Tongue (tissue), 1 donor: ENCODE measurements at regions not wholly inside any gene's neighbourhood (a gene's known extent, or its start where the extent isn't known, plus 50 kb on each side); places are given as distances from the start of the nearest gene placed in this dataset.

Experiments
- DNase-seq: peaks from one replicate; pipeline ENCODE4 v3.0.0-alpha.2; 2015

DNA sequence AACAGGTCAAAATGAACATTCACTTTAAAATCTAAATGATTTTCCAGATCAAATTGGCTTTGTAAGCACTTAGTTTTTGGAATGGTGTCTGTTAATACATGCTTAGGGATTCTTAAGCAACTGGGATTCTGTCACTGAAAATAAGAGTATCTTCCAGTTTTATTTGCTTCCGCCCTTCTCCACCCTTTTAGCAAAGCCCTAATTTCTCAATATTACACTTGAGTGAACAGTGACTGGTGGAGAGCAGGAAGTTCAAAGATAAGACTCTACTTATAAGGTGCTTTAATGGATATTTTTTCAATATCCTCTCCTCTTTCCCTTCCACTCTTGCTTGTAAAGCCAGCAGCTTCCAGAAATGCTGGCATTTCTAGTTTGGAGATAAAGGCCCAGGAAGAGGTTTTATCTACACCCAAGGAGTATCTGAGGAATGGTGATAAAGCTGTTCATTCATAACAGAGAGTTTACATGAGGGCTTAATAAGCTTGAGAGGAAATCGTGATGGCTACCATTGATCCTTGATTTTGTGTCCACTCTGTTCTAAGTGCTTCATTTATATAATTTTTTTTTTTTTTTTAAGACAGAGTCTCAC lies 265.9 kb upstream of the PRICKLE1 start:
- no peak for DNase-seq

DNA sequence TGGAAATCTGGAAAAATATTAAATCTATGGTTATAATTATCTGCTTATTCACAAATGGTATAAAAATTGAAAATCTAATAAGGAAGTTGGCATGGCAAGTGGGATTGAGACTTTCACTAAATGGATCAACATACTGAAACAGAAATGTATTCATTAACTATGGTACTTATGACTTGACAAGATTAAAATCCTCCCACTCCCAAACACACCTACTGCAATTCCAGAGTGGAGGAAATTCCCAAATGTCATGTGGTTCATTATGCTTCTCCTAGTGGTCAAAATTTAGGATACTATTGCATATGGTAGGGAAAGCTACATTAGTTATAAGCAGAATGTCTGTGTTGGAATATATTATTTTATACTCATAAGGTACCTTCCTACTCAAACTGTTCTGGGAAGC lies 265.3 kb upstream of the PRICKLE1 start:
- no peak for DNase-seq

DNA sequence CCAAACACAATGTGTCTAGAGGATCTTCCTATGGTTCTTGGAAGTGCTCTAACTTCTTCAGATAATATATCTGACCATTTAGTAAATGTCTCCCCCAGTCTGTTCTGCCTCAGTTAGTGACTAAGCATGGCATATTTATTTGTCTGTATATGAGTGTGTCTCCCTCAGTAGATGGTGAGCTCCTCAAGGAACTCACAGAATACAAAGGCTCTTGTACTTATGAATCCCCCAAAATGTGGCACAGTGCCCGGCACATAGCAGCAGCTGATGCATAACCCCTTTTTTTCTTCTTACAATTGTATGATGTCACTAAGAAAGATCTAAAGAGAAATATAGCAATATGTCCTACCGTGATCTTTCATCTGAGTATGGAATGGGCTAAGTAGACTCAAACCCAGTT lies 264.7 kb upstream of the PRICKLE1 start:
- DNase-seq: peak; percentile 38

DNA sequence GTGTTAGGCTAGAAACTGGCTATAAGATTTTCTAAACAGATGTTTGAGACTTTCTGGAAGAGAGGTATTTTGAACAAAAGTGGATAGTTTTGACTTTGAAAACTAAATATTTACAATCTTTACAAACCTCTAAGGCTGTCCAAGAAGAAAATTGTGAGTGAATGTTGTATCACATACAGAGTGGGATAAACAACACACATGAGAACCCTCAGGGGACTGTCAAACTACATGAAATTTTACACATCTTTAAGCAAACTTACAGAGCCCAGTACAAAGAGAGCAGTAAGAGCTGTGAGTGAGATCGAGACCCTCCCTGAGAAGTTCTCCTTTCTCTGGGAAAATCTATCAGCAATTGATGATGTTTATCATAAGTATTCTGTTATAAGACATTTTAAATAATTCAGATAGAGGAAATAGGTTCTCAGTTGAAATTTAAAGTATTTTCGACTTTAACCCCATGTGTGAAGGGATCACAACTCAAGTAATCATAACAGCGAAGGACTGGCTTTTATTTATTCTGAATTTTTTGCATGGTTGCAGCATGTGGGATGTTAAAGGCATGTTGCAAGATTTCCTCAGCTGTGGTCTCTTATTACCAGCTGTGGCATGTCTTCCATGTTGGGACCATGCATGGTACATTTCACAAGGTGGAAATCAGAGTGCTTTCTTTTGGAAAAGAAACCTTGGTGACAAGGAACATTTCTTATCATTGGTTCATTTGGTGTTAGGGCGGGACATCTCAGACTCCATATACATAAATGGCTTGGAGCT lies 264.0 kb upstream of the PRICKLE1 start:
- peak; percentile 31 for DNase-seq

DNA sequence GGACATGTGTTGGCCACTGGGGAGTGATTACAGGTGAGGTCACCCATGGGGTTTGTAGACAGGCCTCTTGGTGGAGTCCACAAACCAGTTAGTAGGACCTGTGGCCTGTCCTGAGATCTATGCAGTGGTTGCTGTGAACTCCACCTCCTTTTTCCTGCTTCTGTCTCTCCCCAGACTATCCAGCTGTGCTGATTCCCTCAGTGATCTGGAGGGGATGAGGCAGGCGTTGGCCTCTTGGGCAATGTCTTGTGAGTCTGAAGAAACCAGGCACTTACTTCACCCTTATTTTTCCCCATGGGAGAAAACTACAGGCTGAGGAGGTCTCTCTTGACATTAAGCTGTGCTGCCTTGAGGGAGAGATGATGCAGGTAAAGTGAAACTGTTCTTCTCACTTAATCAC lies 257.2 kb upstream of the PRICKLE1 start:
- DNase-seq: no peak

DNA sequence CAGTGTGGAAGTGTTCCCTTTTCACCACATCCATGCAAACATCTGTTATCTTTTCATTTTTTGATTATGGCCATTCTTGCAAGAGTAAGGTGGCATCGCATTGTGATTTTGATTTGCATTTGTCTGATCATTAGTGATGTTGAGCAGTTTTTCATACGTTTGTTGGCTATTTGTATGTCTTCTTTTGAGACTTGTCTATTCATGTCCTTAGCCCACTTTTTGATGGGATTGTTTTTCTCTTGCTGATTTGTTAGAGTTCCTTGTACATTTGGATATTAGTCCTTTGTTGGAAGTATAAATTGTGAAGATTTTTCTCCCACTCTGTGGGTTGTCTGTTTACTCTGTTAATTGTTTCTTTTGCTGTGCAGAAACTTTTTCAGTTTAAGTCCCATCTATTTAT lies 244.5 kb upstream of the PRICKLE1 start:
- DNase-seq: no peak

DNA sequence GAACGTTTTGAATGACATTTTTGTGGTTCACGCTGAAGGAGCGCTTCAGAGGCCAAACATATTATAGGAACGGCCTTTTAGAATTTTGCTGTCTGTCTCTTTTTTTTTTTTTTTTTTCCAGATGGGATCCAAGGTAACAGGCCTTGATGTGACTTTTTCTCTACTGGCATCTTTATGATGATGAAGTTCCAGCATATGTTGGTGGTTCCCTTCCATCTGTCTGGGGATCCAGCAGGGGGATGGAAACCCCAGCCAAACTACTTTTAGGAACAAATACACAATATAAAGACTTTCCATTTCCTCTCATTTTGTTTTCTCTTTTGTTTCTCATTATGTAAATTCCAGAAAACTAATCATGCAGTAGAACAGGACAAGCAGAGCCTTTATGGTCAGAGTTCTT lies 239.3 kb upstream of the PRICKLE1 start:
- no peak for DNase-seq

DNA sequence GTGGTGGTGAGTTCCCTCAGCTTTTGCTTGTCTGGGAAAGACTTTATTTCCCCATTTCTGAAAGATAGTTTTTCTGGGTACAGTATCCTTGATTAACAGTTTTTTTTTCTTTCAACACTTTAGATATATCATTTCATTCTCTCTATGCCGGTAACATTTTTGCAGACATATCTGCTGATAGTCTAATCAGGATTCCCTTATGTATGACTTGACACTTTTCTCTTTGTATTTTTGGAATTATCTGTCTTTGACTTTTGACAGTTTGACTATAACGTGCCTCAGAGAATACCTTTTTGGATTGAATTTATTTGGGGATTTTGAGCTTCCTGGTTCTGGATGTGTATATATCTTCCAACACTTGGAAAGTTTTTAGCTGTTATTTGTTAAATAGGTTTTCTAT lies 234.8 kb upstream of the PRICKLE1 start:
- DNase-seq: no peak

DNA sequence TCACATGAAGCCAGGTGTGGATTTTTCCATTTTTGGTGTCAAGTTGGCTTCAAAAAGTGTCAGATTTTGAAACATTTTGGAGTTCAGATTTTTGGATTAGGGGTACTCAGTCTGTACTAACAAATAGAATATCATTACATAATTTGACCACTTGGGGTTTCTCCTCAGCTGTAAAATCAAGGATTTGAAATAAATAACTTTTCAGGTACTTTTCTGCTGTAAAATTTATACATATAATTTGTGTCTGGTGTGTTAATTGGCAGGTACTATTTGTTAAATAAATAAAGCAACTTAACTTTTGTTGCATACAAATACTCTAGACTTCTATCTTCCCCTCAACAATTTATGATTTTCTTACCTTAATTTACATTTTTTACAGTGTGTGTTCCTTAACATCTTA lies 234.1 kb upstream of the PRICKLE1 start:
- no peak for DNase-seq

DNA sequence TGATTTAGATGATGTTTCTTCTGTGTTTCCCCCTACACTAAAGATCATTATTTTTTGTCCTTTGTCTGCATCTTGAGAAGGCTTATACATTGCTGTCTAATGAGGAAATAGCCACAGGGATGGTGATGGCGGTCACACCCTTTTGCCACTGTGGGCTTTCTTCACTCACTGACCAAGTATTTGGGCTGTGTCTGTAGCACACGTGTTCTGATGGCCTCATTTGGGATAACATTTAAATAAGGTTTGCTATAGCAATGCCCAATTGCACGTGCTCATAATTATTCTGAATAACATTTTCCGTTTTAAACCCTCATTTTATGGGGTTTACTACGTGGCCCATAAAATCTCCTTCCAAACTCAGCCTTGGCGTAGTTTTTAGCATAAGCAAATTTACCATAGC lies 230.3 kb upstream of the PRICKLE1 start:
- no peak for DNase-seq

DNA sequence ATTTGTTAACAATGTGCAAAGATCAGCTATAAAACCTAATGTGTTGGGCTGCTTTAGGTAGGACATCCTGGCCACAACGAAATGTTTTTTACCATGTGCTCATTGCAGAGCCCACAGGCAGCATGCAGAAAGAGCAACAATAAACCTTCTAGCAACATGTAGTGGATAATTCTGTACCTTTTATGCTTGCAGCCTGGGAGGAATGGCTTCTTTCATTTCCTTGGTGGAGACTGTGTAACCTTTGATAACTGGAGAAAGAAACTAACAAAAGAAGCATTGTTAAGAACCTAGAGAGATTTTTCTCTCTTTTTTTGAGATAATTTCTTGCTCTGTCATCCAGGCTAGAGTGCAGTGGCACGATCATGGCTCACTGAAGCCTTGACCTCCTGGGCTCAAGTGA lies 225.5 kb upstream of the PRICKLE1 start:
- no peak for DNase-seq

DNA sequence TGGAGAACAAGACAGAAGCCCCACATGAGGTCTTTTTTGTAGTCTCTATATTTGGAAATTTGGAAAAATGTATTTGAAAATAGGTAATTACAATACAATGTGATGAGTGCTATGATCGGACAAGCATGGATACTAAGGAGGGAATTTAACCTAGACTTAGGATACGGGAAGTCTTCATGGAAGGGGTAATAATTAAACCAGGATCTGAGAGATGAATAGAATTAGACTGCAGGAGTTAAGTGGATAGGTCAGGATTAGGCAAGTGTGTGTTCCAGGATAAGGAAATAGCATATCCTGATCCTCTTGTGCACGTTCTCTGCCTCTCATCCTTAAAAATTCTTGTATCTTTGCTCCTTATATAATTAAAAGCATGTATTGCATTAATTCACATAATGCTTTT lies 223.3 kb upstream of the PRICKLE1 start:
- DNase-seq: no peak

DNA sequence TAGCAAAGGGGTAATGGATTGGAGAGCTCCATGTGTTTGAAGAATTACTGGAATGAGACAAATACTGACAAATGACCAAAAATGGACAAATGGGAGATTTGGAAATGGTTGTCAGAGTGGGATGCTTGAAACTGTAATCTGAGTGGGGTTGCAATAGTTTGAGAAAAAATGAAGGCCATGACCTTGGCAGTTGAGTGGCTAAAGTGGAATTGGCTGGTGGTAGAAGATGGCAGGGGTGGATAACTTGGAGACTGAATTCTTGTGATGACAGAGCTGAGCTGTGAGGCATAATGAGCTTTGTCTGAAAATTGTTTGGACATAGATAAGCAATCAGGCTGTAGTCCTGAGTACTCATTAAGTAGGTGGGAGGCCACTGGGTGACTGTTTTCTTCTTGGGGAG lies 222.5 kb upstream of the PRICKLE1 start:
- DNase-seq: no peak

DNA sequence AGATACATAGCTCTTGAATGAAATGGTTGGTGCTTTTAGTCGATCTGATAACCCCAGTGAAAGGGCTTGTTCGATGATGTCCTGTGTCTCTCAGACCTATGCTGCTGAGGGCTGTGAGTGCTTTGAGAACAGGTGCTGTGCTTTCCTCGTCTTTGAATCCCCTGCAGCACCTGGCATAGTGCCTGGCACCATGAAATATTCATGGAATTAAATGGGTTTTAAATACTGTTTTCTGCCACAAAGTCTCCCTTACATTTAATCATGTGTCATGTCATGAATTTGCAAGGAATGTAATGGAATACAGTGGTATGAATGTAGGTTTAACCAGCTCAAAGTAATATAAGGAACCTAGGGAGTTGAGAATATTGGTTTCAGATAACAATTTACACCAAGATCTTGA lies 220.5 kb upstream of the PRICKLE1 start:
- DNase-seq: no peak

DNA sequence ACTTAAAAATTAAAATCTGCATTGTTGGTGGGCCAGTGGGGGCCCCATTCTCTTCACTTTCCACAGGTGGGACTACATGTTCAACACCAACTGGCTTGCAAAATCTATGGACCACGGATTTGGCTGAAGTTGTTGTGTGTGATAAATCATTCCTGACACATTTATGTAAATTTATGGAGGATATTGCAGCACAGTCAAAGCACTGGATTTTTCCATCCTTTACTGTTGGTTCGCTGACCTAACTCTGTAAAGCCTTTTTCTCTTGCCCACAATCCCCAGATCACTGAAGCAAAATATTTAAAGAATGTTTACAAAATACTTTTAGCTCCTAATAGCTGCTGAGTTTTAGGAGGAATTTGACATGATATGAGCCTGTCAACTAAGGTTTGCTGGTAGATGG lies 219.7 kb upstream of the PRICKLE1 start:
- peak; percentile 13 for DNase-seq

DNA sequence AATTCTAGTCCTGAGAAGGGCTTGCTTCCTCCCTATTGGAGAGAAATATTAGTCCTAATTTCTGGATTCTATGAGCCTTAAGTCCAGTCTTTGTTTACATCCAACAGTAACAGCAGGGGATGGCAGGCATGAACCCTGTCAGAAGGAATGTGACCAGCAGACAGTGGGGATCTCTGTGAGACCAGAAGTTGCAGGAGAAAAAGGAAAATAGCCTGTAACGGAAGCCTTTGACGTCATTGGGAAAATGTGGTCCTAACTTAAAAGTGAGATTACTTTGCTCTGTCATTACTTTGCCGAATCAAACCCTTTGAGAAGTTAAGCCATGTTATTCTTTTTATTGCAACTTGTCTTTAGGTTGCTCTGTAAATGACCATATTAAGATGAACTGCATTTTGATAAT lies 218.2 kb upstream of the PRICKLE1 start:
- DNase-seq: no peak

DNA sequence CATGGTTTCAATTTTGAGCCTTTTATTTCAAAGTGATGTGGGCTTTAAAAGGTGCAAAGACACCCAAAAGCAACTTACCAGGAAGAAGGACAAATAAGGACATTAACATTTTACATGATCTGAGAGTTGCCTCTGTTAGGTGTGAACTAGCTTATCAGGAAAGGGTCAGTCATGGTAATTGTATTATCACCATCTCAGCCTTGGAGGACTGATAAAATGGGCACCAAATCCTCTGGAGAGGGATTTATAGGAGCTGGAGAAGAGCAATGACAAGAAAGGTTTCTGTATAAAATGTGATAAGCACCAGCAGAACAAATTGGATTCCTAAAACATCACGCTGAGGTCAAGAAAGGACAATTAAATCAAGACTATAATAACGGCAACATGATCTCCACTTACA lies 217.7 kb upstream of the PRICKLE1 start:
- DNase-seq: no peak

DNA sequence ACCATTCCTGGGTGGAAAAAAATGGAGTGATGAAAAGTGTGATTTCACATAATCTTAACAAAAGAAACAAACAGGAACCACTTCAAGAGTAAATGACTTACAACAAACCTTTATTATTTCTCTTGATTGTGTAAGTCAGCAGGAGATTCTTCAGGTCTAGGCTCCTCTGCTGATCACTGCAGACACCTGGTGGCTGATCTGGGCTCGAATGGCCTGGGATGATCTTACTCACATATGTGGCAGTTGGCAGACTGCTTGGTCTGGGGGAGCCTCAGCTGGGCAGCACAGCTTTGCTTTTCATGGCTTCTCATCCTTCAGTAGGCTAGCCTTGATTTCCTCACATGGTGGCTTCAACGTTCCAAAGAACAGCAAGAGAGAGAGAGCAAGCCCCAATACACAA lies 215.4 kb upstream of the PRICKLE1 start:
- DNase-seq: no peak

DNA sequence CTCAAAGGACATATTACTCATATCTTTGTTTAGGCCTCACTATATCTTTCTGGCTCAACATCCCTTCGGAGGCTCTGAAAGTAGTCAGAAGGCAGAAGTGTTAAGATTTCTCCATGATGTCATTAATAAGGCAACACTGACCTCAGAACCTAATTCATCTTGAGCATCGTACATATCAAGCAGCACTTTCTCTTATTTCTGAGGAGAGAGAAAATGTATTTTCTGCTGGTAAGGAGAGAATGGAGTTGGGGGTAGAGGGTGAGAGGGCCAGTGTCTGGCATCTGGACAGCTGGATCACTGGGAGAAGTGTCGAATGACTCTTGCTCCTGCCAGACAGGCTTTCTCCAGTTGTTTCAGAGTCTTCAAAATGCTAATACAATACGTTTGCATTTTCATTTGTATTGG lies 213.2 kb upstream of the PRICKLE1 start:
- DNase-seq: peak; percentile 78

DNA sequence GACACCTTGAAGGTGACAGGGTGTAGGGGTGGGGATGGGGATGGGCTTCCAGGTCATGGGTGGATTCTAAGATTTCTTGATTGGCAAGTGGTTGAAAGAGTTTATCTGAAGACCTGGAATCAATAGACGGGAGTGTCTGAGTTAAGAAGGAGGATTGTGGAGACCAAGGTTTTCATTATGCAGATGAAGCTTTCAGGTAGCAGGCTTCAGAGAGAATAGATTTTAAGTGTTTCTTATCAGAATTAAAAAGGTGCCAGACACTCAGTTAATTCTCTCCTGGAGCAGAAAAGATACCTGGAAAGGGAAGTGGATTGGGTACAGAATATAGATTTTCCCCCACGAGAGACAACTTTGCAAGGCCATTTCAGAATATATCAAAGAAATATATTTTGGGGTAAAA lies 211.7 kb upstream of the PRICKLE1 start:
- DNase-seq: no peak

DNA sequence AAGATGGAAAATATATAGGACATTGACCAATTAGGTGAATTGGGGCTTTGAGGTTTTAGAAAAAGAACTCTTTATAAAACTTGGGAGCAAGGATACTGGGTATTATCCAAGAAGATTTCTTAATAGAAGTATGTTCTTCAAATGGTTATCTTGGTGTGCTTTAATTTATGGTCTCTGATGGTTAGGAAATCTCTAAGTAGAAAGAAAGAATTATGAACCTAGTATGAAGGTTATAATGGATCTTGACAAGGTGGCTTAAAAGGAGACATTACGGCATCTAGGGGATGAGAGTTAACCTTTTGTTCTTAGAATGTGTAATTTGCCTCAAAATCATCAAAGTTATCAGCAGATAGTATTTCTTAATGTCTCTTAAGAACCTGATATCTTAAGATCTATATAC lies 210.4 kb upstream of the PRICKLE1 start:
- DNase-seq: no peak

DNA sequence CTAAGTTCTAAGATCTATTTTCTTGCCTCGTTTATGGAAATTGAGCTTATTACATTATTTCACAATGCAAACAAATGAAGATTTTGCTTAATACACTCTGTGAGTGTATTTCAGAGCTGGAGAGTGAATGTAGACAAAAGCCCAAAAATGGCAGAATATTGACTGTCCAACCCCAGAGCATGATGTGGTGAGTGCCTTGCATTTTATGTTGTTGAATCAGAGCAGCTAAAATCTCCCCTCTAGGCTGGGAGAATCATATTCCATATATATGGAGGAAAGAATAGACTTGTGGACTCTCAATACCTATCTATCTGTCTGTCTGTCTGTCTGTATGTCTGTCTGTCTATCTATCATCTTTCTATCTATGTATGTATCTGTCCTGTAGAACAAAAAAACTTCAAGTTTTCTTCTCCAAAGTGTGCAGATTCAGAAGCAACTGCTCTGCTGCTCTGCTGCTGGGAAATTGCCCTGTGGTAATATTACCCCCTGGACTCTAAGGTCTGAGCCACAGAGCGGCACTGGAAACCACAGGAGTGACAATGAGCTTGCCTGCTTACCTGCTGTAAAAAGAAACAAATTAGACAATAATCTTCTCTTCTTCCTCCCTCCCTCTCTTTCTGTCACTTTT lies 209.4 kb upstream of the PRICKLE1 start:
- no peak for DNase-seq

DNA sequence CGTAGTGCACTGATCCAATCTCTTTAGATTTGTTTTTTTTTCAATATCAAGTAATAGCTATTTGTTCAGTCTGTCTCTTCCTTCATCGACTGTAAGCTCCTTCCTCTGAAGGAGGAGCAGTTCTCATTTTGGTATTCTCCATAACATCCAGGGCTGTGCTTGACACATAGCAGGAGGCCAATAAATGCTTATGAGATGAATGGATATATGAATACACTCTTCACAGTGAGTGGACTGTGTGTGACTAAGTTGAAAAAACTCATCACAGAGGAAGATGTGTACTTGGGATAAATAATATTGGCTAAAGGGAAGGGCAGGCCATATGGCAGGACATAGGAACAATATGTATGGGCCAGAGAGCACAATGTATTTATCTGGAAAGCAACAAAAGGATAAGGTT lies 205.3 kb upstream of the PRICKLE1 start:
- DNase-seq: no peak

DNA sequence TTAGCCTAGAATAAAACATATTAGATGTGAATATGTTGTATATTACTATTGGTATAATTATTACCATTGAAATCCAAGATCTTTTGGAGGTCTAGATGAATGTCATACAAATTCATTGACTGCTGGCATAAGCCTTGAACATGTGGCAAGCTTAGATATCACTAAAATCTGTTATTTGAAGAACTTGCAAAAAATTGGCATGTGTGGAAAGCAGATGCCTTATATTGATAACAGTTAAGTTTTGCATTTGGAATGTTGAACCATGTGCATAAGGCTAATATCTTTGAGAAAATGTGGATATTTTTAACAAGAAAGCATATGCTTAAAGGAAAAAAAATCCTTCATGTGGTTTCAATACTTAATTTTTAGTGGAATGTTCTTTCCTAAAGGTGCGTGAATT lies 203.6 kb upstream of the PRICKLE1 start:
- DNase-seq: no peak
